HT1080 (cell line): ENCODE measurements at regions not wholly inside any gene's neighbourhood (a gene's known extent, or its start where the extent isn't known, plus 50 kb on each side); places are given as distances from the start of the nearest gene placed in this dataset.
A peak's percentile ranks its signal among the peaks of the same experiment; 100 is the strongest.

Experiments used
- DNase-seq: peaks from one replicate; pipeline ENCODE4 v3.0.0-alpha.2; 2015; ENCODE audit warnings: low read depth

GRCh38 chr3:70568626-70569025 is 256.2 kb upstream of the MDFIC2 start:
- DNase-seq: no peak

DNA sequence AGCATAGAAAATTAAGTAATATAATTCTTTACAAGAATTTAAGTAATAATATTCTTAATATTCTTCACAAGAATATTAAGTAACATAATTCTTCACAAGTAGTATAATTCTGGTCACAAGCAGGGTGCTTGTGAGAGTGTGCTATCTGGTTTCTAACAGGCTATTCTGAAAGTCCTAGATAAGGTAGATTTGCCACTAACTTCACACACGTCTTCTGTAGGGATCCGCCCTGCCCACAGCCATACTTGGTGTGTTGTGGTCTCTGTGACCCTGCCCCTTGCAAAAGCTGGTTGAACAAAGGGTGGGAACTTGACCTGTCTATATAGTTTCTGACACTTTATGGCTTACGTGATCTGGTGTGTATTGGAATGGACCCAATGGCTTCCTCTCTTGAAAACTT is 253.4 kb upstream of the MDFIC2 start:
- DNase-seq: no peak

GRCh38 chr3:70564552-70564951 is 252.1 kb upstream of the MDFIC2 start:
- DNase-seq: no peak

GRCh38 chr3:70561796-70562195 is 249.4 kb upstream of the MDFIC2 start:
- DNase-seq: no peak

DNA sequence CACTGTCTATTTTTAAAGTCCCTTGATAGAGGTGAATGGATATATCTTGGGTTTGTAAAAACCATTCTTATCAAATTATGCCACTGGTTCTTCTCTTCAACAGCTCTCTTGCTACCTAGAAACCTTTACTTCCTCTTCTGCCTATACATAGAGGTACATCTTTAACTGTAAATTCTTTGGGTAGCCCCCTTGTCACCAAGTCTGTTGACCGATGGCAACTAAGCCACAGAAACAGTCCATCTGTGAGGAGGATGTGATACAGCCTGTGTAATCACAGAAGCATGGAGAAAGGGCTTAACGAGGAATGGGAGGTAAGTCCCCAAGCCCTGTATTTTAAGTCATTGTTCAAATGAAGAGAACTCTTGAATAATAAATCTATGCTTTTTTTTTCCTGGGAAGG is 246.5 kb upstream of the MDFIC2 start:
- DNase-seq: no peak

GRCh38 chr3:70557976-70558375 is 245.5 kb upstream of the MDFIC2 start:
- no peak for DNase-seq

DNA sequence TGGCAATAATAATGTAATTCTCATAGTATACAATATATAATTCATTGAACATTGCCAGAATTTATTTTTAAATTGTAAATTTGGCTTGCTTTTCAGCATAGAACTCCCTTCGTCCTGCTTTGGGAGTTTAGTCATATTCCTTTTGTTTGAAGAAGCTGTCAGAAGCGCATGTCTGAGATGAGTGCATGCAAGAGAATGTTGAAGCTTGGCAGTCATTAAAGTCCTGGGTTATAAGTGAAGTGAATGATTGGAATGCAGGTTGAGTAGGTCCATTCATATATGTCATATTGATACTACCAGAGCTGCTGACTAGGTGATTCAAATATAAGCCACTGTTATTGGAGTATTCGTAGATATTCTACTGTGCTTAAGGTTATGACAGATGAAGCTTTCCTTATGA is 243.6 kb upstream of the MDFIC2 start:
- DNase-seq: no peak

DNA sequence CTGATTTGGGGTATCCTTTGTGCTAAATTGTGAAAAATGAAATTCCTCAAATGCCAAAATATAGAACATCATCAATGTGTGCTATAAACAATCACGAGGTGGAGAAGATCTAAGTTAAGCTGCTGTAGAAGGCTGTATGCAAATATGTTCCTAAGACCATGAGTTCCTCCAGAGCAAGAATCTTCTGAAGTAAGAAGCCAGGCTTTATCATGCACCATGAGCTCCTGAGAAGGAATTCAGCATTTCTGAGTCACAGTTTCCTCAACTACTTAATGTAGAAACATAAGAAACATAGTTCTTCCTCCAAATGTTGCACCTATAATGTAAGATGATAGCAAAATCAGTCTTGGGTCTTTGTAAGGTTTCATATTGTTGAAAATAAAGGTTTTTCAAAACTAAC is 241.7 kb upstream of the MDFIC2 start:
- DNase-seq: no peak

GRCh38 chr3:70550723-70551319 is 238.4 kb upstream of the MDFIC2 start:
- peak; percentile 52 for DNase-seq

GRCh38 chr3:70546679-70547078 is 234.2 kb upstream of the MDFIC2 start:
- no peak for DNase-seq

DNA sequence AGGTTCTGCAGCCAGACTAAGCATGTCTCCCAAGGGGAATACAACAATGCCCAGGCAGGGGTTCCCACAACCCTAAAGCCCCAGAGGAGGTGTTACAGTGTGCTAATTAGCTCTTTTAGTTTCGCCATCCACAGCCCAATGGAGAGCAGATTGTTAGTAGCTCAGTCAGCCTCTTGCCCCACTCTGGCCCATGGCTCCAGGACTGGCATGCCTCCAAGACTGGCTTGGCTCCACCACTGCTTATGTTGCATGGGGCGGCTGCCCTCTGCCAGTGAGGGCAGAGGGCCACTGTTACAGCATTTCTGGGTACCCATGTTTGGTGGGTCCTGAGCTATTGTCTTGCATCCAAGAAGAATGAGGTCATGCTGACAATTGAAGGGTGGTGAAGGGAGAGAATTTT is 231.1 kb upstream of the MDFIC2 start:
- DNase-seq: no peak

GRCh38 chr3:70539908-70540307 is 227.5 kb upstream of the MDFIC2 start:
- DNase-seq: peak; percentile 3

- no peak for DNase-seq
Observed at GRCh38 chr3:70532806-70533205, 220.4 kb upstream of the MDFIC2 start.

GRCh38 chr3:70531838-70532489 is 219.5 kb upstream of the MDFIC2 start:
- DNase-seq: no peak

- DNase-seq: peak; percentile 43
Observed at GRCh38 chr3:70531063-70531657, 218.7 kb upstream of the MDFIC2 start.

- DNase-seq: no peak
Observed at GRCh38 chr3:70530626-70531025, 218.2 kb upstream of the MDFIC2 start.

DNA sequence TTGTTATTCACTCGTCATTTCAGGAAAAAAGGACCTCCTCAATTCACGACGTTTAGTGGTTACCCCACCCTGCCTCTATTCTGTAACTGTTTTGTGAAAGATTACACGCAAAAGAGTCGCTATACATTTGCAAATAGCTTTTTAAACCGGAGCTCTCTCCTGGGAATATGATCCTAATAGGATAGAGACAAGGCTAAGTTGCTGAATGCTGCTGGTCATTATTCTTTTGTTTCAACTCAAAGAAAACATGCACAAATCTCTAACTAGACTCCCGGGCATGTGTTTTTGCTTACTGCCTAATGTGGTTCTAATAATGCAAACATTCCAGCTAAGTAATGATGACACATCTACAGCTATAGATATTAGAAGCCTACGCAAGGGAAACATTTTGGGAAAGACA is 214.6 kb upstream of the MDFIC2 start:
- no peak for DNase-seq

DNA sequence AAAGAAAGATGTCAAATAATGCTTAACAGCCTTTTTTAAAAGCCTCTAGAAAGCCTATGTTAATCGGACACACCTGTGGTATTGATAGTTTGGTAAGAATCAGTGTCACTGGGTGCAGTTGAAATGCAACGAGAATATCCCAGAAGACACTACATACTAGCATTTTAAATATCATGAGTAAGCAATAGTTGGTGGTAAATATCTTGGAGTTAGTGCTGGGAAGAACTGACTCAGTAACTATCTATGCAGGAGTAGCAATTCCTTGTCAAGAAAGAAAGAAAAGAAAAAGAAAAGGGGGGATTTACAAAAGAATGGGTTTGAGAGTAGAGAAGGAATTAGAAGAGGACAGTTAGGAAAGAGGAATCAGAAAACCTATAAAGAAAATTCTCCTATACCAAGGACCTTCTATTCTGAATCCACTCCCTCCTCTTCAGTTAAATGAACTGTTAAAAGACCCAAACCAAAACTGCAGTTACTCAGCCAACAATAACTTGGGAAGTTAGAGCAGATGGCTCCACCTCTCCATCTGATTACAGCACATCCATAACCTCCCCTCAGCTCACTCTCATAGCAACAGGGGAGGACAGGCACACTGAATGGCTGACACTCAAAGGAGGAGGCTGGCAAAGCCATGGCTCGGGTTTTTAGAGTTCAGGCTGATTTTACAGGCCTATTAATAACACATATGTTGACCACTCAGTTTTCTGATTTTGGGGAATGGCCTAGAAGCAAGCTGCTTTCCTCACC is 207.6 kb upstream of the MDFIC2 start:
- DNase-seq: no peak

- DNase-seq: no peak
Observed at GRCh38 chr3:70519026-70519425, 206.6 kb upstream of the MDFIC2 start.

DNA sequence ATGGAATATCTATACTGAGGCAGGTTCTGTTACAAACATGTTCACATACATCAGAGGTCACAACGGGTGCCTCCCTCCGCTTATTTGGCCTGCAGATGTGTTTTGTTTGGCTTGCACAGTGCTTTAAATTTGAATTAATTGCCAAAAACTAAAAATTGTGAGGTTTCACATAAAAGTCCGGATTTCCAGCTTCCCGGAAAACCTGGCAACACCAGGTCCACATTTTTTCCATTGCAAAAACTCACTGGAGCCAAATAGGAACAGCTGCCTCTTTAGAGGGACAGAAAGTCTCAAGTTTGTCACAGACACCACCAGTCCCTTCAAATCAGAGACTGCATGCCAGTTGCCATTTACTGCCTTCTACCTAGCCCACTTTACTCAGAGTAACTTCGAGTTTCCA is 205.9 kb upstream of the MDFIC2 start:
- no peak for DNase-seq

GRCh38 chr3:70517124-70517890 is 204.9 kb upstream of the MDFIC2 start:
- no peak for DNase-seq

DNA sequence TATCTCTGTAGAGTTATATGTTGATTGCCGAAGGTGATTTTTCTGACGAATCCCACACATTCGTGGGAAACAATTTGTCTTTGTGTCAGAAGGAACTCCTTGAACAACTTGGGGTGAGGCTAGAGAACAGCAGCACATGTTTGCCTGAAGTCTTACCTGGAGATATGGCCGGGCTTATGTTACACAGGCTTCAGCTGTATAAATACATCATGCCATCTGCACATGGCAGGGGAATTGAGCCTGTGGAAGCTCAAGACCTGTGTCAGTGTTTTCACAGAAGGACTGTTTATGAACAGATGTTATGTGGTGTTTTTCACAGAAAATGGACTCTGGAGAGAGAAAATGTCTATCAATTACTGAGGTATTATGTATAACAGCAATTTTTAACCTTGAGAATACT is 203.6 kb upstream of the MDFIC2 start:
- DNase-seq: no peak
